Thoracic aorta (tissue), 2 donors: ENCODE measurements at regions not wholly inside any gene's neighbourhood (a gene's known extent, or its start where the extent isn't known, plus 50 kb on each side); places are given as distances from the start of the nearest gene placed in this dataset.

Source experiments
- ATAC-seq: fragments of 150-250 bp; one replicate; pipeline ENCODE4 v1.8.0; 2017; ENCODE audit warnings: low read depth; ENCODE audit not compliant: insufficient number of reproducible peaks, low FRiP score
- DNase-seq: peaks from one replicate; pipeline ENCODE4 v3.0.0-alpha.2; 2020; ENCODE audit warnings: low spot score
- H3K27ac ChIP-seq, 2 donors: fragments of 200-600 bp; sonication (generic); 1 replicate in 1 of 2; 2 replicates in 1 of 2; pipeline ENCODE4 v1.5.1; 2016; ENCODE audit warnings: mild to moderate bottlenecking in 2 of 2, moderate library complexity in 2 of 2
- H3K27me3 ChIP-seq: fragments of 200-600 bp; sonication (generic); replicated peaks from 2 replicates; pipeline ENCODE4 v1.6.0; 2016; ENCODE audit warnings: mild to moderate bottlenecking; ENCODE audit not compliant: insufficient read depth
- H3K36me3 ChIP-seq: fragments of 200-600 bp; sonication (generic); one replicate; pipeline ENCODE4 v1.5.1; 2016
- H3K4me1 ChIP-seq, 2 donors: fragments of 200-600 bp; sonication (generic); 1 replicate in 1 of 2; 2 replicates in 1 of 2; pipeline versions ENCODE4 v1.5.1 to v1.6.0; 2016; ENCODE audit warnings: low read depth in 2 of 2, mild to moderate bottlenecking in 1 of 2; ENCODE audit not compliant: control insufficient read depth in 1 of 2
- H3K4me3 ChIP-seq: fragments of 200-600 bp; sonication (generic); 2 replicates; pipeline ENCODE4 v1.5.1; 2016; ENCODE audit warnings: mild to moderate bottlenecking
- H3K9me3 ChIP-seq: fragments of 200-600 bp; sonication (generic); 2 replicates; pipeline ENCODE4 v1.5.1; 2016
- CTCF ChIP-seq: fragments of 200-600 bp; sonication (generic); IDR thresholded peaks from one replicate; pipeline ENCODE4 v1.5.1; 2019; ENCODE audit warnings: antibody characterized with exemption

- DNase-seq (no peak), ATAC-seq (no peak)
- H3K27ac ChIP-seq: no peak overlapping the region
- no peaks in the 10 kb centered on the region for H3K4me1 ChIP-seq
- H3K4me3 ChIP-seq: no peak overlapping the region
- no peaks in the 10 kb centered on the region for H3K36me3 ChIP-seq
- no peaks in the 10 kb centered on the region for H3K9me3 ChIP-seq
- TF ChIP-seq CTCF: no peak
- no peaks in the 10 kb centered on the region for H3K27me3 ChIP-seq
These were observed 201.3 kb upstream of the SSTR4 start for GRCh38 chr20:22833851-22834250.

DNA sequence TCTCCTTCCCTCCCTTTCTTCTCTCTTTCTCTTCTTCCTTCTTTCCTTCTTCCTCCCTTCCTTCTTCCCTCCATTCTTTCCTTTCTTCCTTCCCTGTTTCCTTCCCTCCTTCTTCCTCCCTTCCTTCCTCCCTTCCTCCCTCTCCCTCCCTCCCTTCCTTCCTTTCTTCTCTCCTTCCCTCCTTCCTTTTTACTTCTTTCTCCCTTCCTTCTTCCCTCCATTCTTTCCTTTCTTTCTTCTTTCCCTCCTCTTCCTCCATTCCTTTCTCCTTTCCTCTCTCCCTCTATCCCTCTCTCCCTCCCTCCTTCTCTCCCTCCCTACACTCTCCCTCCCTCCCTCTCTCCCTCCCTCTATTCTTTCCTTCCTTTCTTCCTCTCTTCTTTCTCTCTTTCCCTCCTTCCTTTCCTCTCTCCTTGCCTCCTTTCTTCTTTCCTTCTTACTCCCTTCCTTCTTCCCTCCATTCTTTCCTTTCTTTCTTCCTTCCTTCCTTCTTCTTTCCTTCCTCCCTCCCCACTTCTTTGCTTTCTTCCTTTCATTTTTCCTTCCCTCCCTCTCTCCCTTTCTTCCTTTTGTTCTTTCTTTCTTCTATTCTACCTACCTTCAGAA, 200.4 kb upstream of the SSTR4 start:
- TF ChIP-seq CTCF: no peak
- ATAC-seq: no peak

GRCh38 chr20:22836211-22836610, 198.9 kb upstream of the SSTR4 start:
- Histone ChIP-seq H3K27ac (no peak overlapping the region), H3K27me3 (no peaks in the 10 kb centered on the region), H3K36me3 (no peaks in the 10 kb centered on the region), H3K4me1 (no peaks in the 10 kb centered on the region), H3K9me3 (no peaks in the 10 kb centered on the region), H3K4me3 (no peak overlapping the region)
- no peak for ATAC-seq
- DNase-seq: no peak
- no peak for TF ChIP-seq CTCF

More for the DNA sequence above, 200.4 kb upstream of the SSTR4 start:
- no peaks in the 10 kb centered on the region for H3K36me3 ChIP-seq
- no peak for DNase-seq
- no peak overlapping the region for H3K27ac ChIP-seq
- H3K27me3 ChIP-seq: no peaks in the 10 kb centered on the region
- H3K4me3 ChIP-seq: no peak overlapping the region
- no peaks in the 10 kb centered on the region for H3K4me1 ChIP-seq
- no peaks in the 10 kb centered on the region for H3K9me3 ChIP-seq

DNA sequence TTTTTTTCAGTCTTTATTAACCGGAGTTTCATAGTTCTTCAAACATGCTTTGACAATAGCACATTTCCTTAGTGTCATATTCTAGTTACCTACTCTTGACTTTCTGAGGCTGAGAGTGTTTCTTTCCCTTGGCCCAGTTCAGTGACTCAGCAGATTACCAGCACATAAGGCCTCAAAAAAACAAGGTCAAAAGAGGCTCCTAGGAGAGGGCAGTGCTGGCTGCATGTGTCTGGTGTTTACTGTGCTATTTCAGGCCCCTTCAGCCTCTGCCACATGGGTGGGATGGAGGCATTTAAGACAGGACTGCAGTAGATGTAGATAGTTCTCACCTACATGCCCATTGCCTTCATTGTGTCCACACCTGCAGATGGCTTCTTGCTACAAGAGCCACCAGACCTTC, 198.2 kb upstream of the SSTR4 start:
- H3K4me3 ChIP-seq: no peak overlapping the region
- no peaks in the 10 kb centered on the region for H3K4me1 ChIP-seq
- no peaks in the 10 kb centered on the region for H3K36me3 ChIP-seq
- H3K27ac ChIP-seq: no peak overlapping the region
- ATAC-seq (no peak), DNase-seq (no peak)
- TF ChIP-seq CTCF: no peak
- no peaks in the 10 kb centered on the region for H3K9me3 ChIP-seq
- H3K27me3 ChIP-seq: no peaks in the 10 kb centered on the region

- no peak for TF ChIP-seq CTCF
- H3K9me3 ChIP-seq: no peaks in the 10 kb centered on the region
- H3K4me3 ChIP-seq: no peak overlapping the region
- H3K36me3 ChIP-seq: no peaks in the 10 kb centered on the region
- no peaks in the 10 kb centered on the region for H3K27me3 ChIP-seq
- ATAC-seq (no peak), DNase-seq (no peak)
- H3K4me1 ChIP-seq: no peaks in the 10 kb centered on the region
- no peak overlapping the region for H3K27ac ChIP-seq
These were observed 197.1 kb upstream of the SSTR4 start for GRCh38 chr20:22838001-22838400.
